Lower lobe of right lung (tissue), 2 donors: ENCODE measurements at regions not wholly inside any gene's neighbourhood (a gene's known extent, or its start where the extent isn't known, plus 50 kb on each side); places are given as distances from the start of the nearest gene placed in this dataset.

ENCODE experiments used
- ATAC-seq, 2 donors: fragments of 200-7000 bp; cut with Tn5 transposase; one replicate each; pipeline ENCODE4 v1.9.1; 2020 to 2022; ENCODE audit warnings: mild to moderate bottlenecking in 2 of 2, moderate library complexity in 2 of 2
- DNase-seq: peaks from one replicate; pipeline ENCODE4 v3.0.0-alpha.2; 2020
- H3K27ac ChIP-seq: fragments of 200-600 bp; one replicate; pipeline ENCODE4 v1.8.0; 2022
- H3K27me3 ChIP-seq: fragments of 200-600 bp; one replicate; pipeline ENCODE4 v1.8.0; 2022; ENCODE audit warnings: low read depth
- H3K36me3 ChIP-seq: fragments of 200-600 bp; one replicate; pipeline ENCODE4 v1.8.0; 2022; ENCODE audit warnings: mild to moderate bottlenecking
- H3K4me1 ChIP-seq: fragments of 200-600 bp; one replicate; pipeline ENCODE4 v1.8.0; 2022
- H3K4me3 ChIP-seq: fragments of 200-600 bp; one replicate; pipeline ENCODE4 v1.8.0; 2022; ENCODE audit warnings: mild to moderate bottlenecking
- H3K9me3 ChIP-seq: fragments of 200-600 bp; one replicate; pipeline ENCODE4 v1.8.0; 2022
- CTCF ChIP-seq: fragments of 200-600 bp; IDR thresholded peaks from one replicate; pipeline ENCODE4 v1.8.0; 2022; ENCODE audit warnings: antibody characterized with exemption, mild to moderate bottlenecking
- intact Hi-C: fragments of 100-400 bp; cut with DNase I; formaldehyde crosslinking; loops from one replicate; pipeline ENCODE4 v1.11.0; 2022
- donor health status: DM: no; HTN: yes; CAD: no; lungs with severe emphysema.

GRCh38 chr5:22926574-22926973 lies 73.4 kb upstream of the CDH12 start:
- ATAC-seq (no peak), DNase-seq (no peak)
- H3K36me3 ChIP-seq = no peaks in the 10 kb centered on the region
- H3K4me1 ChIP-seq = no peaks in the 10 kb centered on the region
- H3K4me3 ChIP-seq = no peak overlapping the region
- no peak overlapping the region for H3K27ac ChIP-seq
- H3K9me3 ChIP-seq = peaks cover 5% of the 10 kb centered on the region
- no peak for TF ChIP-seq CTCF
- H3K27me3 ChIP-seq = no peaks in the 10 kb centered on the region
- intact Hi-C loops = no loop called here

- intact Hi-C loops = no loop called here
- Histone ChIP-seq H3K4me1 (no peaks in the 10 kb centered on the region), H3K9me3 (no peaks in the 10 kb centered on the region), H3K27ac (no peak overlapping the region), H3K36me3 (no peaks in the 10 kb centered on the region), H3K4me3 (no peak overlapping the region), H3K27me3 (no peaks in the 10 kb centered on the region)
- ATAC-seq (no peak), DNase-seq (no peak)
- TF ChIP-seq CTCF = no peak
These were observed 65.4 kb upstream of the CDH12 start for GRCh38 chr5:22918511-22918910.

- H3K27ac ChIP-seq = no peak overlapping the region
- no peak for DNase-seq
- ATAC-seq = no peak
These were observed 63.2 kb upstream of the CDH12 start for GRCh38 chr5:22916393-22916792.

GRCh38 chr5:22911019-22911418 lies 57.9 kb upstream of the CDH12 start:
- intact Hi-C loops = no loop called here
- Histone ChIP-seq H3K36me3 (no peaks in the 10 kb centered on the region), H3K4me3 (no peak overlapping the region), H3K9me3 (no peaks in the 10 kb centered on the region), H3K27me3 (no peaks in the 10 kb centered on the region), H3K27ac (no peak overlapping the region), H3K4me1 (no peaks in the 10 kb centered on the region)
- ATAC-seq (no peak), DNase-seq (no peak)
- TF ChIP-seq CTCF = no peak

More at GRCh38 chr5:22916393-22916792, 63.2 kb upstream of the CDH12 start:
- intact Hi-C loops = no loop called here
- no peaks in the 10 kb centered on the region for H3K27me3 ChIP-seq
- H3K9me3 ChIP-seq = no peaks in the 10 kb centered on the region
- H3K36me3 ChIP-seq = no peaks in the 10 kb centered on the region
- no peaks in the 10 kb centered on the region for H3K4me1 ChIP-seq
- no peak for TF ChIP-seq CTCF
- H3K4me3 ChIP-seq = no peak overlapping the region

GRCh38 chr5:22910523-22910922 lies 57.4 kb upstream of the CDH12 start:
- Histone ChIP-seq H3K4me3 (no peak overlapping the region), H3K9me3 (no peaks in the 10 kb centered on the region), H3K4me1 (no peaks in the 10 kb centered on the region), H3K36me3 (no peaks in the 10 kb centered on the region), H3K27ac (no peak overlapping the region), H3K27me3 (no peaks in the 10 kb centered on the region)
- no peak for ATAC-seq
- intact Hi-C loops = no loop called here
- DNase-seq = no peak
- TF ChIP-seq CTCF = no peak

- Histone ChIP-seq H3K4me3 (no peak overlapping the region), H3K9me3 (no peaks in the 10 kb centered on the region), H3K27me3 (no peaks in the 10 kb centered on the region), H3K36me3 (no peaks in the 10 kb centered on the region), H3K27ac (no peak overlapping the region), H3K4me1 (no peaks in the 10 kb centered on the region)
- intact Hi-C loops = no loop called here
- DNase-seq (no peak), ATAC-seq (no peak)
- no peak for TF ChIP-seq CTCF
These were observed 55.4 kb upstream of the CDH12 start for GRCh38 chr5:22908586-22908985.
